GM18519 (cell line): ENCODE measurements at regions not wholly inside any gene's neighbourhood (a gene's known extent, or its start where the extent isn't known, plus 50 kb on each side); places are given as distances from the start of the nearest gene placed in this dataset.

Experiments
- ATAC-seq: cut with Tn5 transposase; IDR thresholded peaks from one replicate; pipeline ENCODE4 v1.9.1; 2021; ENCODE audit warnings: mild to moderate bottlenecking, moderate library complexity; ENCODE audit not compliant: unreplicated experiment, low FRiP score

DNA sequence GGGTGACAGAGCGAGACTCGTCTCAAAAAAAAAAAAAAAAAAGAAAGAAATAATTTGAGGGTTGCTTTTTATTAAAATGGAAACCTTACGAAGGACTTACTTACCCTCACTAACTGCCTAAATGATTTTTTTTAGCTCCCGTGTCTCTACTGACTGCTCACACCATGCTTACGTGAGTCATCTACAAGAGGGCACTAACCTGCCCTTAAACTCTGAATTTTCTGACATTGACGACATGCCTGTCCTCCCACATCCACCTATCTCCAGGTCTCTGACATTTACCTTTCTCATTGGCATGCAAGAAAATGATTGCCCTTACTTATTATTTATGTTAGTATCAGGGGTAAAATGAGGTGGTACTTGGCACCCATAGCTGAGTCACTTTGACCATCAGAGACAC, 1286.3 kb upstream of the AUTS2 start:
- no peak for ATAC-seq

DNA sequence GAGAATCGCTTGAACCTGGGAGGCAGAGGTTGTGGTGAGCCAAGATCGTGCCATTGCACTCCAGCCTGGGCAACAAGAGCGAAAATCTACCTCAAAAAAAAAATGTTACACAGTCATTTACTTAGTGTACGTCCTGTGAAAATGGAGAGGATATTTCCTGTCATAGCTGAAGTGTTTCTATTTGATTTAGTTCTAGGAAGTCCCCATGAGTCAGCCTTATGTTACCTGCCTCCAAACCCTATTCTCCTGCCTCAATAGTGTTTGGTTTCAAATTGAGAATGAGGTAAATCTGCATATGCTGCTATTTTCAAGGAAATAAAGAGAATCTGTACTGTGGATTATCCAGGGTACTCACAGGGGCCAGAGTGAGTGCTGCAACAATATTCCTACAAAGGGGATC, 1284.5 kb upstream of the AUTS2 start:
- ATAC-seq, result no peak

GRCh38 chr7:68314208-68314607, 1284.1 kb upstream of the AUTS2 start:
- ATAC-seq, result no peak

GRCh38 chr7:68317476-68317875, 1280.8 kb upstream of the AUTS2 start:
- ATAC-seq, result no peak

DNA sequence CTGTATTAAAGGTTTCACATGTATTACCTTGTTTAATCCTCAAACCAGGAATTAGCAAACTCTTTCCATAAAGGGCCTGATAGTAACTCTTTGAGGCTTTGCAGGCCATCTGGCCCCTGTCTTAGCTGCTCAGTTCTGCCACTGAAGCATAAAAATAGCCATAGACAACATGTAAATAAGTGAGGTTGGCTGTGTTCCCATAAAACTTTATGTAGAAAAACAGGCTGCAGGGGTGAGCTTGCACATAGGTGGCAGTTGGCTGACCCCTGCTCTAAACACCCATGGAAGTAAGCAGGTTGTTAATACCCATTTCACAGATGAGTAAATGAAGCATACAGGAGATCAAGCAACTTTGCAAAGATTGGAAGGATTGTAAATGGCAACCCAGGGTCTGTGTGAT, 1279.2 kb upstream of the AUTS2 start:
- no peak for ATAC-seq

DNA sequence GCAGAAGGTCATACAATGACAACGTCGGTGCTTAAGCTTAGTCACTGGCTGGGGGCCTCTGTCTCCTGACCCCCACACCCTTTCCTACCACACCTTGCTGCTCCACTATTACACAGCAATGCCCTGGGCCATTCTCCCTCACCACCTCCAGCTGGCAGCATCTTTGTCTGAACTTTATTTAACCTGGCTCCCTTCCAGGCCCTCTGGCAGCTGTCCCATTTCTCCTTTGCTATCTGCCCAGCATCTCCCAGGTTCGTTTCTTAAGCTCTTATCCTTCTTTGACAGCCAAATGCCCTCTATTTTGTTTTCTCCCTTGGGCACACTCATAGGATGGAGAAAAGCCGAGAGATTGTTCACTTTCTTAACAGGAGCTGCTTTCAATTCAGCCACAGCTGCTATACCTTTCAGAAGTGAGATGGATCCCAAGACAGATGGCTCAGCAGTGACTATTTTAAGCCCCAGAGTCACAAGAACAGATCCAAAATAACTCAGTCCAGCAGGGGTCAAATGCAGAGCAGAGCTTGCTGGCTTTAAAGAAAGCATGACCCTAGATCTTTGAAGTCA, 1277.1 kb upstream of the AUTS2 start:
- ATAC-seq, result no peak

DNA sequence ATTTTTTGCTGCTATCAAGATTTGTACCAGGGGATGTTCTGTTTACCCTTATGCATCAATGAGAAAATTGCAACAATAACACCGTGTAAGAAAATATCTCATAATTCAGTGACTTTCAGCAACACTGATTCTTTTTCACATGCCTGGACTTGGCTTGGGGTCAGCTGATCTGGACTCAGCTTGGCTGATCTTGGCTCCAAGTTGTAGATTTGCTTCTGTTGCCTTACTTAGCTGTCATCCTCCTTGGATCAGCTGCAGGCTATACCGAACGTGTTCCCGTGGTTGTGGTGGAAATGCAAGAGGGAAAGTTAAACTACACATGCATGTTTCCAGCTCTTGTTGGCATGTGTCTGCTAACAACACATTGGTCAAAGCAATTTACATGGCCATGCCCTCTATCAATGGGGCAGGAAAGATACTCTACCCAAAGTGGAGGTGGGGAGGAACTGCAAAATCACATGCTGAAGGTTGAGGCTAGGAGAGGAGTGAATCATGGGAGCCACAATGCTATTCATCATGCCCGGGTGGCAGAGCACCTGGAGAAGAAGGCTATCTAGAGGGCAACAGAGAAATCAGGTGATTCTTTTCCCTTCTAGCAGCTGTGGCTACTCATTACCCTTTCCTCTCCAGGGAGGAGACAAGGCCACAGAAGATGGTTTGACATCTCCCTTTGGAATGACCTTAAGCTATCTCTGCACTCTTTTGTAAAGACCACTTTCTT, 1276.3 kb upstream of the AUTS2 start:
- no peak for ATAC-seq

DNA sequence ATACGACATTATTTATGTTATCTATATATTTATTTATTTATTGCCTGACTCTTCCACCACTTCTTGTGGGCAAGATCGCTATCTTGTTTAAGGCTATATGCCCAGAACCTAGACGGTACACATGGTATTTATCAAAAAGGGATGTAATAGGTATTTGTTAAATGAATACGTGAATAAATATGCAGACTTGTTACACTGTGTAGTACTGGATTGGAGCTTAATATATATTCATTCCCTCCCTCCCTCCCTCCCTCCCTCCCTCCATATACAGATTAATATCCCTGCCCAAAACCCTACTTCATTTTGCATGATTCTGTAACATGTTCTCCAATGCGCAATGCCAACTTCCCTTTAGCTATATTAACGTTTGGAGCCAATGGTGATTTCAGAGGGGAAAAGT, 1273.7 kb upstream of the AUTS2 start:
- no peak for ATAC-seq

DNA sequence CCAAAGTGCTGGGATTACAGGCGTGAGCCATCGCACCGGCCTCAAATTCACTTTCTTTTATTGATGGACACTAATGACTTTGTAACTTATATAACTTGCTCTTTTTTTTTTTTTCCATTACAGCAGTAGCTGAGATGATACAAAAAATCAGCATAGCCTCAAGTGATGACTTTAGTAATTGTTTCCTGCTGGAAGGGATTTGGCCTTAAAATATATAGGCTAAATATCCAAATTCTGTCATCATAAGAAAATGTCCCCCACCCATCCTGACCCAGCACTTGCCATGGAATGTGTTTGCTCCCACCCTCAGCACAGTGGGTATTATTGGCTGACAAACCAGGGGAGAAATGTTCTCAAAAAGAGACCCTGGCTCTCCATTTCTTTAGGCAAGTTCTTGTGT, 1264.1 kb upstream of the AUTS2 start:
- no peak for ATAC-seq

DNA sequence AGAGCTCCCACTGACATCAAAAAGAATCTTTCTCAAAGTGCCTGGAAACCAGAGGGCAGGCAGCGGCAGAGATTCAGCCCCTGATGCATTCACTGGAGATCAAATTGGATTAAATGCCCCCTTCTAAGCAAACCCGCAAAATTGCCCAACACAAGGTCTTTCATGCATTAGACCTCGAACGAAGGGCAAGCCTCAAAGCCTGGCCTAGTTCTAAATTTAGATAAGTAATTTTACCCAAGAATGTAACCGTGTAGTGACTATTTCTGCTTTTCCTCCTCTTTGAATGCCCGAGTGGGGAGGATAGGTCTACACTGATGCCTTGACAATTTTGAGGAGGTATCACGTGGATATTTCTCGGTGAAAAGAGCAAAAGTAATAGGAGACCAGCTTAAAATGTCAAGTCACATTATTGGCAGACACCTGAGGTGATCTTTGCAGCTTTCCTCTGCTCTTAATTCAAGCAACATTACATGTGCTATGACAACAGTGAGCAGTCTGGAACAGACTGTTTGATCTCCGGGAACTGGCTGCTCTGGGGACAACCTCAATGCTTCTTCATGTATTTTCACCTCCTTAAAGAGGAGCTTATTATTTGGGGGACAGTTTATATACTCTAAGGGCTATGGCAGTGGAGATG, 1263.5 kb upstream of the AUTS2 start:
- ATAC-seq, result no peak

DNA sequence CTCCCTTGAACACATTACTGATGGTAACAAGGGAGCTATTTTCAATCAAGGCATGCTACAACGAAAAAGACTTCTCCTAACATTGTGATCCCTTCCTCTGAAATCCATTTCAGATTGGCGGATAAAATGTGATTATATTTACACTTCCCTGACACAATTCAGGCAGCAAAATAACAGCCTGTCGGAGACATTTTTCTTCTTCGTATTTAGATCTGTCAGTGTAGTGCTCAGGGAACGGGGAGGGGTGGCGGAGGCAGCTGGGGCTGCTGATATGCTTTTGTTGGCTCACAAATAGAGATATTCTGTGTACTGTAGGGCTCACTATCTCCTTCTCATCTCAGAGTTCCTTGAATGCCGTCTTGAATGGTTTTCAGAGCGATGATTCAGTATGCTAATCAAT, 1261.7 kb upstream of the AUTS2 start:
- ATAC-seq, result no peak

- ATAC-seq, result no peak
These were observed 1249.9 kb upstream of the AUTS2 start for GRCh38 chr7:68348401-68348800.

- ATAC-seq, result no peak
These were observed 1235.3 kb upstream of the AUTS2 start for GRCh38 chr7:68362745-68363518.

DNA sequence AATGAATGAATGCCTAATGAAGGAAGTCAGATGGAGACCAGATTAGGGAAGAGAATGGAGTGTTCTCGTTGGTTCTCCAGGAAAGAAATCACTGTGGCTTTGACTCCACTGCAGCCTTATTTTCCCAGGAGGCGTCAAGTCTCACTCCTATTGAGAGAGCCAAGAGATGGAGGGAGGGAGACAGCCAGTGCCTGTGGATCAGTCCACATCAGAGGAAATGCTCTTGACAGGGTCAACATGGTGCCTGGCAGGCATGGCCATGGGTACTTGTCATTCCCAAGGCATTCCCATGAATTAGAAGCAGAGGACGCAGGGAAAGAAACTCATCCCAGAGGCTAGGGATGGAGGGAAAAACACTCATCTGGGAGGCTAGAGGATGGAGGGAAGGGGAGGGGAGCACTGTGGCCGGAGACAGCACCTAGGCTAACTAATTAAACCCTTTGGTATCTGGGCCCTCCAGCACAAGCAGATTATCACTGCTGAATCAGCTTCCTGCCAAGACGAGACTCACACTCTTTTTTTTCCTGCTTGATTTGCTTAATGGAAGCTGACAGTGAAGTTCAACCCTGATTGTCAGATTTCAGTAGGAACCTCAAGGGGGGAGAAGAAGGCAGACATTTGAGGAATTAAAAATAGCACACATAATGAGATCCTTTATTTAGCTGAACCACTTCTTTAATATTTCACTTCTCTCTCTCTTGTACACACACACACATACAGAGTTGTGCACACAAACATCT, 1233.2 kb upstream of the AUTS2 start:
- no peak for ATAC-seq

DNA sequence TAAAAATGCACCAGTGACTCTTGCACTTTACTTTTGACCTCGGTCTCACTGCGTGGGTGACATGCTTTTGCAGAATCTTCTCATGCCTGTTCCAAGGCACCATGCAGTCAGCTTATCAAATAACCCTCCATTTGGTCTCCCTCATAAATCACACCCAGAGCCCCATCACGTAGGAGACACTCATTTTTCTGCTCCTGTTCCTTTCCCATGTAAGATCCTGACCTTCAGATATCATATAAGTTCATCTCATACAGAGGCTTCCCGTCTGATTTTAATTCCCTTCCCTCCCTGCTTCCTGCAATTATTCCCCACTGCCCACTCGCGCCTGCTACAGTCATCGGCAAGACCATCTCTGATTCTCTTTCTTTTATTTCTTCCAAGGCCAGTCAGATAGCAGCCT, 1226.3 kb upstream of the AUTS2 start:
- no peak for ATAC-seq

GRCh38 chr7:68376131-68376661, 1222.1 kb upstream of the AUTS2 start:
- no peak for ATAC-seq

DNA sequence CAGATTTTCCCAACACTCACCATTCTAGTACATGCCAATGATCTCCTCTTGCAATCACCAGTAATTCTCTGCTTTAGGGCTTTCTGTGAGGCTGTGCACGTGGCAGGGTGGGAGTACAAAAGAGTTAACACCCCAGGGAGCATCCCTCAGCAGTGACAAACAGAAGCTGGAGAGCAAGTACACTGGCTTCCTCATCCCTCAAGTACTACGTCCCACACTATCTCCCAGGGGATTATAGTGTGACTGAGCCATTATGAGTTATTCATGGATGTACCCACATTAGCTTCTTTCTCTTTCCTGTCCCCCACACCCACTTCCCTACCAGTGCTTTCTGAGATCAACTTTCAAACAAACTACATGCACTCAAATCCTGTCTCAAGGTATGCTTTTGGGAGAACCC, 1216.5 kb upstream of the AUTS2 start:
- ATAC-seq, result no peak

GRCh38 chr7:68384581-68384980, 1213.7 kb upstream of the AUTS2 start:
- no peak for ATAC-seq

DNA sequence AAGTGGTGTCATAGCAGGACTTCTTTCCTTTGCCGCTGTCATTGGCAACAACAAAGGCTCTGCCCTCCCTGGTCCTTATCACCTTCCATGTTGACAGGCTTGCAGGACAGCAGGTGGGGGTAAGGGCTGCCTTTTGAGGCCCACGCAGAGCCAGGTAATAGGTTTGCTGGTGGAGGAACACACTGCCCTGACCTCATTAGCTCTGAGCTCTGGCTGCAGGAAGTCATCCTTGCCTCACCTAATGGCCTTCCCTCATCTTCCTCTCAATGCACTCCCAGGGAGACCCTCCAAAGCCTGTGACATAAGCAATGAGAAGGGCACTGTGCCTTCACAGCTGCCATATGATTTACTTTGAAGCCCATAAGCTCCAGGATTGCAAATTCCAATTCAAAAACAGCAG, 1205.2 kb upstream of the AUTS2 start:
- no peak for ATAC-seq

DNA sequence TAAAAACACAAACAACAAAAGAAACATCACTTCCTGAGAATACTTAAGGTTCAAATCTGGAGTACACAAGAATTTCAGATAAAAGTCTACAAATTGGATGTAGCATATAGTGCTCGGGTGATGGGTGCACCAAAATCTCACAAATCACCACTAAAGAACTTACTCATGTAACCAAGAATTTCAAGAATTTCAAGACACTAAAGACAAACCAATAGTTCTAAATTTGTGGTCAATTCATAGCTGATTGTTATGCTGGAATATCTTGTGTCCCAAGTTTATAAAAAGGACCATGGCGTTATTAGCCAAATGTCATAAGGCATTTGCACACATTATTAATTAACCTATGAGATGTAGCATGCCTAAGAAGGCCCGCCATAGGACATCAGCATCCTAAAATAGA, 1204.1 kb upstream of the AUTS2 start:
- no peak for ATAC-seq
